Gastrocnemius medialis (tissue), 4 donors: ENCODE measurements at regions not wholly inside any gene's neighbourhood (a gene's known extent, or its start where the extent isn't known, plus 50 kb on each side); places are given as distances from the start of the nearest gene placed in this dataset.

Source experiments
- POLR2A ChIP-seq, 2 donors: fragments of 450-650 bp; IDR thresholded peaks; one replicate each; pipeline ENCODE4 v1.6.1; 2017; ENCODE audit warnings: antibody characterized with exemption in 2 of 2, mild to moderate bottlenecking in 2 of 2, moderate library complexity in 2 of 2
- TF ChIP-seq, protein P1 (sequence below), 5 experiments: fragments of 450-650 bp in 3 of 5; fragments of 200-600 bp in 2 of 5; sonication (generic) in 2 of 5; IDR thresholded peaks in 4 of 5; conservative IDR thresholded peaks in 1 of 5; 1 replicate in 4 of 5; 2 replicates in 1 of 5; pipeline ENCODE4 v1.5.1; 2016 to 2019; ENCODE audit warnings: antibody characterized with exemption in 5 of 5, mild to moderate bottlenecking in 3 of 5, moderate library complexity in 3 of 5

DNA sequence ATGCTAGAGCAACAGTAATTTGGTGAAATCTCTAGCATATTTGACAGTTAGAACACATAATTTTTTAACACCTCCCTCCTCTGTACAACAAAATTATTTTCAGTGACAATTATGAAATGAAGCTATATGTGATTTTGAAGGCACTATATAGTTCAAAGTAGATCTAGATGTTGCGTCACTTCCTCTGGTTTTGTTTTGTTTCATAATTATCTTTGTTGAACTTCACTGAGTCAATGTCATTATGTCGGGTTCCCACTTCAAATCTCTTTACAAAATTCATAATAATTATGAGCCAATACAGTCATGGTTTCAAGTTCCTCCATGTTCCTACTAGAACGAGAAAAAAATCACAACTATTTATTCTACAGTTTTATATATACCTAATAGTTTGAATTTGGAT lies 254.8 kb upstream of the PLXNA2 start:
- no peak for TF ChIP-seq POLR2A (IDR thresholded peaks at IDR 0.05)
- TF ChIP-seq, protein P1, sequence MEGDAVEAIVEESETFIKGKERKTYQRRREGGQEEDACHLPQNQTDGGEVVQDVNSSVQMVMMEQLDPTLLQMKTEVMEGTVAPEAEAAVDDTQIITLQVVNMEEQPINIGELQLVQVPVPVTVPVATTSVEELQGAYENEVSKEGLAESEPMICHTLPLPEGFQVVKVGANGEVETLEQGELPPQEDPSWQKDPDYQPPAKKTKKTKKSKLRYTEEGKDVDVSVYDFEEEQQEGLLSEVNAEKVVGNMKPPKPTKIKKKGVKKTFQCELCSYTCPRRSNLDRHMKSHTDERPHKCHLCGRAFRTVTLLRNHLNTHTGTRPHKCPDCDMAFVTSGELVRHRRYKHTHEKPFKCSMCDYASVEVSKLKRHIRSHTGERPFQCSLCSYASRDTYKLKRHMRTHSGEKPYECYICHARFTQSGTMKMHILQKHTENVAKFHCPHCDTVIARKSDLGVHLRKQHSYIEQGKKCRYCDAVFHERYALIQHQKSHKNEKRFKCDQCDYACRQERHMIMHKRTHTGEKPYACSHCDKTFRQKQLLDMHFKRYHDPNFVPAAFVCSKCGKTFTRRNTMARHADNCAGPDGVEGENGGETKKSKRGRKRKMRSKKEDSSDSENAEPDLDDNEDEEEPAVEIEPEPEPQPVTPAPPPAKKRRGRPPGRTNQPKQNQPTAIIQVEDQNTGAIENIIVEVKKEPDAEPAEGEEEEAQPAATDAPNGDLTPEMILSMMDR (IDR thresholded peaks at IDR 0.05 in 4 of 5, conservative IDR thresholded peaks at IDR 0.05 in 1 of 5): no peak
